H1 (cell line): ENCODE measurements at regions not wholly inside any gene's neighbourhood (a gene's known extent, or its start where the extent isn't known, plus 50 kb on each side); places are given as distances from the start of the nearest gene placed in this dataset.

ENCODE experiments used
- CTCF ChIA-PET: fragments of 300-600 bp; sonication (Branson Sonifier 250); formaldehyde crosslinking; loops from one replicate; lab custom pipeline; 2021; ENCODE audit not compliant: partially characterized antibody; lab: Charles Lee
- POLR2A ChIA-PET: fragments of 300-600 bp; sonication (Branson Sonifier 250); formaldehyde crosslinking; loops from one replicate; lab custom pipeline; 2021; ENCODE audit warnings: inconsistent platforms; ENCODE audit not compliant: partially characterized antibody; lab: Charles Lee
- DNase-seq, 2 experiments: peaks; one replicate each; pipeline versions ENCODE4 v3.0.0 to v3.0.0-alpha.2; 2010 to 2022; ENCODE audit warnings: low spot score in 2 of 2, low read depth in 1 of 2, mixed read lengths in 1 of 2
- FAIRE-seq: peaks from 2 replicates; lab custom pipeline; 2011; peaks lifted over from hg19 to GRCh38; lab: Jason Lieb, UNC
- H2AFZ ChIP-seq: 2 replicates; pipeline ENCODE4 v1.8.1; 2012; ENCODE audit warnings: low read length, inconsistent platforms
- H2AK5ac ChIP-seq: 2 replicates; pipeline ENCODE4 v1.6.1; 2013; ENCODE audit warnings: low read depth, low read length
- H2BK120ac ChIP-seq: replicated peaks from 2 replicates; pipeline ENCODE3; 2013; ENCODE audit warnings: low read depth, low read length, inconsistent platforms
- H2BK12ac ChIP-seq: 2 replicates; pipeline ENCODE4 v1.6.1; 2013; ENCODE audit warnings: low read depth, low read length
- H2BK15ac ChIP-seq: 2 replicates; pipeline ENCODE4 v1.6.1; 2013; ENCODE audit warnings: low read length
- H2BK20ac ChIP-seq: 2 replicates; pipeline ENCODE4 v1.6.1; 2013; ENCODE audit warnings: low read length
- H2BK5ac ChIP-seq: 2 replicates; pipeline ENCODE4 v1.6.1; 2013; ENCODE audit warnings: low read depth, low read length
- H3K14ac ChIP-seq: 2 replicates; pipeline ENCODE4 v1.6.1; 2013; ENCODE audit warnings: inconsistent platforms; ENCODE audit not compliant: insufficient read length
- H3K18ac ChIP-seq: 2 replicates; pipeline ENCODE4 v1.6.1; 2013; ENCODE audit warnings: low read length; ENCODE audit errors: extremely low read depth
- H3K23ac ChIP-seq: 2 replicates; pipeline ENCODE4 v1.6.1; 2013; ENCODE audit warnings: inconsistent platforms; ENCODE audit not compliant: insufficient read length
- H3K23me2 ChIP-seq: 2 replicates; pipeline ENCODE4 v1.6.1; 2013; ENCODE audit warnings: low read depth, low read length
- H3K27ac ChIP-seq: 2 replicates; pipeline ENCODE4 v1.6.1; 2011; ENCODE audit warnings: low read depth, low read length, inconsistent platforms
- H3K27me3 ChIP-seq, 4 experiments: replicated peaks in 1 of 4; 1 replicate in 1 of 4; 2 replicates in 3 of 4; pipeline versions ENCODE4 v1.6.1 to v1.8.1; 2011 to 2013; ENCODE audit warnings: low read length in 3 of 4, mild to moderate bottlenecking in 3 of 4, inconsistent platforms in 2 of 4, mixed read lengths in 2 of 4, moderate library complexity in 1 of 4; ENCODE audit not compliant: control insufficient read depth in 3 of 4, insufficient read depth in 3 of 4; ENCODE audit errors: extremely low read depth in 1 of 4
- H3K36me3 ChIP-seq, 4 experiments: 2 replicates each; pipeline versions ENCODE4 v1.6.1 to v1.8.1; 2011 to 2013; ENCODE audit warnings: mild to moderate bottlenecking in 4 of 4, low read length in 3 of 4, moderate library complexity in 2 of 4, control low read depth in 1 of 4, inconsistent platforms in 1 of 4; ENCODE audit not compliant: insufficient read depth in 4 of 4, control insufficient read depth in 2 of 4
- H3K4ac ChIP-seq: replicated peaks from 2 replicates; pipeline ENCODE3; 2013; ENCODE audit warnings: low read length, low read depth, mixed read lengths, inconsistent platforms; ENCODE audit not compliant: insufficient read length
- H3K4me1 ChIP-seq, 4 experiments: replicated peaks in 1 of 4; 1 replicate in 1 of 4; 2 replicates in 3 of 4; pipeline versions ENCODE4 v1.6.1 to v1.8.1; 2011 to 2013; ENCODE audit warnings: low read length in 3 of 4, inconsistent platforms in 2 of 4, mixed read lengths in 1 of 4; ENCODE audit not compliant: insufficient read depth in 4 of 4, control insufficient read depth in 3 of 4
- H3K4me2 ChIP-seq, 2 experiments: 2 replicates each; pipeline versions ENCODE4 v1.6.1 to v1.8.1; 2011 to 2013; ENCODE audit warnings: low read depth in 2 of 2, low read length in 2 of 2, control low read depth in 1 of 2, inconsistent platforms in 1 of 2, mild to moderate bottlenecking in 1 of 2; ENCODE audit not compliant: insufficient read depth in 1 of 2
- H3K4me3 ChIP-seq, 4 experiments: fragments of 200-600, 300-600 bp in 1 of 4; sonication (generic), shearing (Covaris generic), sonication (Bioruptor Twin) in 1 of 4; 2 replicates each; pipeline versions ENCODE4 v1.5.1 to v1.8.1; 2011 to 2016; ENCODE audit warnings: low read length in 4 of 4, low read depth in 3 of 4, control low read depth in 2 of 4, inconsistent platforms in 2 of 4, mild to moderate bottlenecking in 2 of 4, mixed read lengths in 1 of 4, moderate library complexity in 1 of 4; ENCODE audit not compliant: insufficient read depth in 2 of 4; ENCODE audit errors: extremely low read depth in 1 of 4
- H3K56ac ChIP-seq: replicated peaks from 2 replicates; pipeline ENCODE3; 2013; ENCODE audit warnings: low read depth, mild to moderate bottlenecking, mixed read lengths, low read length, inconsistent platforms; ENCODE audit not compliant: insufficient read length
- H3K79me1 ChIP-seq: 2 replicates; pipeline ENCODE4 v1.6.1; 2013; ENCODE audit warnings: low read depth, low read length, control low read depth
- H3K79me2 ChIP-seq, 2 experiments: 2 replicates each; pipeline versions ENCODE4 v1.6.1 to v1.8.1; 2012 to 2013; ENCODE audit warnings: low read length in 2 of 2, mild to moderate bottlenecking in 2 of 2, inconsistent platforms in 1 of 2; ENCODE audit not compliant: insufficient read depth in 2 of 2, control insufficient read depth in 1 of 2
- H3K9ac ChIP-seq, 4 experiments: replicated peaks in 1 of 4; 1 replicate in 1 of 4; 2 replicates in 3 of 4; pipeline versions ENCODE4 v1.6.1 to v1.8.1; 2011 to 2013; ENCODE audit warnings: low read depth in 3 of 4, low read length in 3 of 4, control low read depth in 2 of 4, mild to moderate bottlenecking in 2 of 4, moderate library complexity in 2 of 4, inconsistent platforms in 1 of 4; ENCODE audit errors: extremely low read depth in 1 of 4
- H3K9me3 ChIP-seq, 2 experiments: 2 replicates each; pipeline versions ENCODE4 v1.6.1 to v1.8.1; 2012 to 2013; ENCODE audit warnings: mild to moderate bottlenecking in 2 of 2, moderate library complexity in 2 of 2, control low read depth in 1 of 2, inconsistent platforms in 1 of 2, low read depth in 1 of 2, low read length in 1 of 2, mixed read lengths in 1 of 2; ENCODE audit not compliant: insufficient read depth in 2 of 2
- H4K20me1 ChIP-seq, 2 experiments: replicated peaks in 1 of 2; 2 replicates each; pipeline versions ENCODE3 to v1.8.1; 2011 to 2013; ENCODE audit warnings: inconsistent platforms in 2 of 2, low read length in 2 of 2, mild to moderate bottlenecking in 1 of 2; ENCODE audit not compliant: insufficient read depth in 2 of 2, control insufficient read depth in 1 of 2
- H4K5ac ChIP-seq: 2 replicates; pipeline ENCODE4 v1.6.1; 2013; ENCODE audit warnings: low read length, low read depth, mixed read lengths, inconsistent platforms; ENCODE audit not compliant: insufficient read length
- H4K8ac ChIP-seq: 2 replicates; pipeline ENCODE4 v1.8.0; 2013; ENCODE audit warnings: mild to moderate bottlenecking, moderate library complexity, low read length, inconsistent platforms; ENCODE audit not compliant: insufficient read depth; ENCODE audit errors: extremely low read depth
- H4K91ac ChIP-seq: replicated peaks from 2 replicates; pipeline ENCODE3; 2013; ENCODE audit warnings: low read length, mixed read lengths, inconsistent platforms; ENCODE audit not compliant: insufficient read length
- WGBS, 2 experiments: shearing (Covaris generic) in 1 of 2; methylation state at CpG; one replicate each; pipeline versions ENCODE4 v1.1.6 to v1.1.7; 2013 to 2015; ENCODE audit warnings: low lambda C conversion rate in 2 of 2, mixed read lengths in 2 of 2, inconsistent platforms in 1 of 2, low coverage in 1 of 2, missing lambda C conversion rate in 1 of 2; ENCODE audit not compliant: insufficient replicate concordance in 2 of 2, insufficient coverage in 1 of 2, insufficient read length in 1 of 2; ENCODE audit errors: extremely low coverage in 1 of 2, missing lambda C conversion rate in 1 of 2; 5-methylcytosine and 5-hydroxymethylcytosine counted together

- POLR2A ChIA-PET, result no interaction called here
- no peak overlapping the region for H3K4me3 ChIP-seq
- DNase-seq, result no peak
- peaks cover 5 to 50% of the 10 kb centered on the region in 2 experiments; a peak in 3 of 4 replicates for H3K9me3 ChIP-seq
- no peaks in the 10 kb centered on the region for H4K20me1 ChIP-seq
- no peak overlapping the region for H3K4me2 ChIP-seq
- H2BK12ac ChIP-seq, result no peak overlapping the region
- no peak for FAIRE-seq
- no peak overlapping the region for H2BK15ac ChIP-seq
- no peak overlapping the region for H4K5ac ChIP-seq
- no peaks in the 10 kb centered on the region; a peak in 1 of 8 replicates for H3K36me3 ChIP-seq
- H3K27me3 ChIP-seq, result no peaks in the 10 kb centered on the region
- no peak overlapping the region for H3K56ac ChIP-seq
- CTCF ChIA-PET, result no interaction called here
- H3K14ac ChIP-seq, result no peak overlapping the region
- H3K27ac ChIP-seq, result no peak overlapping the region
- no peaks in the 10 kb centered on the region for H3K79me1 ChIP-seq
- no peak overlapping the region for H4K8ac ChIP-seq
- no peak overlapping the region for H3K18ac ChIP-seq
- no peak overlapping the region for H2BK20ac ChIP-seq
- no peak overlapping the region for H3K9ac ChIP-seq
- H2BK120ac ChIP-seq, result no peak overlapping the region
- no peaks in the 10 kb centered on the region for H3K4me1 ChIP-seq
- no peak overlapping the region for H2AK5ac ChIP-seq
- H3K23me2 ChIP-seq, result no peaks in the 10 kb centered on the region
- no peaks in the 10 kb centered on the region for H3K79me2 ChIP-seq
- no peak overlapping the region for H3K4ac ChIP-seq
- no peak overlapping the region for H3K23ac ChIP-seq
- H4K91ac ChIP-seq, result no peak overlapping the region
- no CpG with 5 or more reads among the region's 75 CpGs for WGBS, 2 experiments
- no peak overlapping the region for H2BK5ac ChIP-seq
- H2AFZ ChIP-seq, result no peak overlapping the region
Measured at GRCh38 chr17:21843318-21843865, 151.1 kb downstream of the KCNJ18 start.
